Activated T-cell treated with anti-CD3 and anti-CD28 coated beads, Interleukin-2, amount 50 U/mL, for 24 hours (primary cell): ENCODE measurements at regions not wholly inside any gene's neighbourhood (a gene's known extent, or its start where the extent isn't known, plus 50 kb on each side); places are given as distances from the start of the nearest gene placed in this dataset.
A peak's percentile ranks its signal among the peaks of the same experiment; 100 is the strongest.

Experiments used
- DNase-seq: peaks from one replicate; pipeline ENCODE4 v3.0.0-alpha.2; 2020
- H3K27ac Mint-ChIP-seq: 2 replicates; pipeline ENCODE4 v1.8.0; 2020; ENCODE audit warnings: mild to moderate bottlenecking, mixed read lengths
- H3K27me3 Mint-ChIP-seq: 2 replicates; pipeline ENCODE4 v1.8.0; 2020; ENCODE audit warnings: mixed read lengths
- H3K36me3 Mint-ChIP-seq: 2 replicates; pipeline ENCODE4 v1.8.0; 2020; ENCODE audit warnings: low read depth, mixed read lengths
- H3K4me1 Mint-ChIP-seq: 2 replicates; pipeline ENCODE4 v1.8.0; 2020; ENCODE audit warnings: low read depth, mixed read lengths
- H3K4me3 Mint-ChIP-seq: 2 replicates; pipeline ENCODE4 v1.8.0; 2020; ENCODE audit warnings: mild to moderate bottlenecking, moderate library complexity, mixed read lengths
- H3K9me3 Mint-ChIP-seq: 2 replicates; pipeline ENCODE4 v1.8.0; 2020; ENCODE audit warnings: mixed read lengths

DNA sequence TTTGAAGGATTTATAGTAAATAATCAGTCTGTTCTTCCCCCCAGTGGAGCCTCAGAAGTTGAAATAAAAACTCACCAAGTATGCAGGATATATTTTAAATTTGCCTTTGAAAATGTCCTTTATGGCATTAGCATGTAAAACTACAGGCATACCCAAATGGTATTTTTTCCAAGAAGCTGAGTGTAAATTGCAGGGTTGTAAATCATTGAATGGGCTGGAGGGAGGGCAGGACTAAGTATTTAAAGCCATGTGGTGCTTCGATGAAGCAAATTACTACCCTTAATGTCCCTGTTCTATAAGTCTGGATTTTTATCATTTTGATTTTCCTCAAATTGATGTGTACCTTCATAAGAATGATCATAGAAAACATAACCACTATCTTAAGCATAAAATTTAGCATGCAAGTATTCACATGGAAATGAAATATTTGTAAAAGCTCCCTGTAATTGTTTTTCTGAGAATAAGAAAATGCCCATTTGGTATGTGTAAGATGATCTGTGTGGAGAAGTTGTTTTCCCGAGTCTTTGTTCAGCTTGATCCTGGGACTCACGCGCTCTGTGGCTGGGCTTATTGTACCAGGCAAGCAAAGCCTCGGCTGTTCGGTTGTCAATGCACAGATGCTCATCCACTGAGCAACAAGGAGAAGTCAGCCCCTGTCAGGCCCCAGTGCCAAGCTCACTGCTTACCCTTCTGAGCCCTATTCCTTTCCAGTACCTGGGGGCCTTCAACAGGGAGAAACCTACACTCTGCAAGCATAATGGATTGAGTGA, 66.7 kb downstream of the CD164 start:
- no peaks in the 10 kb centered on the region for H3K9me3 Mint-ChIP-seq
- no peaks in the 10 kb centered on the region for H3K36me3 Mint-ChIP-seq
- no peak overlapping the region for H3K27ac Mint-ChIP-seq
- no peak overlapping the region for H3K4me3 Mint-ChIP-seq
- H3K4me1 Mint-ChIP-seq: no peaks in the 10 kb centered on the region
- H3K27me3 Mint-ChIP-seq: peaks cover 3% of the 10 kb centered on the region
- no peak for DNase-seq

DNA sequence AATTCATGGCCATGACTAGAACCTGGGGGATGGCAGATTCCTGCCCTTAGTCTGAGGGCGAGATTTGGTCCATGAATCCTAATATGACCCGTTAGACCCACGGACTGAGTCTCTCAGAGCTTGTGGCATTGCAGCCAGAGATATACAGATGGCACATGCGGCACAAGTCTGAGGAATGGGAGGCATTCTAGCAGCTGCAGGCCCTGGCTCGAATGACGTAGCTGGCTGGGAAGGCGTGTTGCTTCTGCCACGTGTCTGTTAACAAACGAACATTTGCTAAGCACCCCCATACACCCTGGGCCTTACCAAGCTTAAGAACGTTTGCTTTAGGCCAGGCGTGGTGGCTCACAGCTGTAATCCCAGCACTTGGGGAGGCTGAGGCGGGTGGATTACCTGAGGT, 68.0 kb downstream of the CD164 start:
- H3K4me1 Mint-ChIP-seq: no peaks in the 10 kb centered on the region
- no peak overlapping the region for H3K4me3 Mint-ChIP-seq
- DNase-seq: no peak
- no peaks in the 10 kb centered on the region for H3K36me3 Mint-ChIP-seq
- H3K27ac Mint-ChIP-seq: no peak overlapping the region
- H3K9me3 Mint-ChIP-seq: no peaks in the 10 kb centered on the region
- H3K27me3 Mint-ChIP-seq: peaks cover 3% of the 10 kb centered on the region

DNA sequence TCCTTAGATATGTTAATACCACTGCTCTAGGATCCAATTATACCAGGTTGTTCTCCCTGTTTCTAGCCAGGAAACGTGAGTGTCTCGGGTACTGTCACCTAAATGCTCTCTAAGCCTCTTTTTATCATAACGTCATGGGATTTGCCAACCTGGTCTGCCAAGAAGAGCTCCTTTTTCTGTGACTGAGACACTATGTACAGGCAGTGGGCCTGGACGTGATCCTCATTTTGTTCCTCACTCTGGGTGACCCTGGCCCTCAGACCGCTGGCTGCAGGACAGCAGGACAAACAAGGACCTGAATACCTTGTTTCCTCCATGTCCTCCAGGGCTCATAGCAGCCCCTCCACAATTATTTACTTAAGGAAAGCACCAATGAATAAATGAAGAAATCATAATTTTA, 69.1 kb downstream of the CD164 start:
- peaks cover 3% of the 10 kb centered on the region for H3K27me3 Mint-ChIP-seq
- H3K4me1 Mint-ChIP-seq: peaks cover 1% of the 10 kb centered on the region
- no peak for DNase-seq
- no peak overlapping the region for H3K4me3 Mint-ChIP-seq
- no peaks in the 10 kb centered on the region for H3K9me3 Mint-ChIP-seq
- H3K27ac Mint-ChIP-seq: no peak overlapping the region
- H3K36me3 Mint-ChIP-seq: no peaks in the 10 kb centered on the region

DNA sequence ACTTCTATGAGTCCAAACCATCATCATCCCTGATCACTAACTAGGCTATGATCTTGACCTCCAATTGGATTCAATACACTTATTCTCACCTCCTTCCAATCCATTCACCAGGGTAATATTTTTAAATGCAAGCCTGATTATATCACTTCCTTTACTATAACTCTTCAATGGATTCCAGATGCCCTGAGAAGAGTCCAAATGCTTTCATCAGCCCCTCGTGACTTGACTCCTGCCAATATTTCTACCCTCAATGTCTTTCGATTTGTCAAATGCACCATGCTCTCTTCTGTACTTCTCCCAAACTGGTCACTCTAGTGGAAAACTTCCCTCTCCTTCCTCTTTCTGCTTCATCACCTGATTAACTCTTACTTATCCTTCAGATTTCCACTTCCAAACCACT, 70.8 kb downstream of the CD164 start:
- Mint-ChIP-seq H3K9me3 (no peaks in the 10 kb centered on the region), H3K27ac (no peak overlapping the region), H3K27me3 (peaks cover 3% of the 10 kb centered on the region), H3K4me3 (no peak overlapping the region), H3K4me1 (peaks cover 17% of the 10 kb centered on the region), H3K36me3 (no peaks in the 10 kb centered on the region)
- DNase-seq: no peak

DNA sequence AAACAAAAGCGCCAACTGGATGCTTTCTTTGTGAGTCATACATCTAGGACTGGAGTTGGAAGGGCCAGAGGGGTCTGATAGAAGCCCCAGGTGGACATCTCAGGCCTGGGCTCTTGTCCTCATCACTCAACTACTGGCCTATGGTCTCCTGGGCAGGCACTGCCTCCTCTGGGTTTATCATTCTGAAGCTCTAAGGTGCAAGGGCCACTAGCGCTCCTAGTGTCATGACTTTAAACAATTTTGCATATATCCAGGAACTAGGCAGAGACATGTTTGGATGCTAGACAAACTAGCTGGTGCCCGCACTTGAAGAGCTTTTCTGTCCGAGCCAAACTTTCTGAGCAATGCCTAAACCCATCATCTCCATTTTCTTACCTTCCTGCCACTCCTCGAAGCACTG, 72.3 kb downstream of the CD164 start:
- Mint-ChIP-seq H3K4me3 (no peak overlapping the region), H3K9me3 (no peaks in the 10 kb centered on the region), H3K4me1 (peaks cover 20% of the 10 kb centered on the region), H3K36me3 (no peaks in the 10 kb centered on the region), H3K27me3 (peaks cover 2% of the 10 kb centered on the region), H3K27ac (no peak overlapping the region)
- DNase-seq: no peak

DNA sequence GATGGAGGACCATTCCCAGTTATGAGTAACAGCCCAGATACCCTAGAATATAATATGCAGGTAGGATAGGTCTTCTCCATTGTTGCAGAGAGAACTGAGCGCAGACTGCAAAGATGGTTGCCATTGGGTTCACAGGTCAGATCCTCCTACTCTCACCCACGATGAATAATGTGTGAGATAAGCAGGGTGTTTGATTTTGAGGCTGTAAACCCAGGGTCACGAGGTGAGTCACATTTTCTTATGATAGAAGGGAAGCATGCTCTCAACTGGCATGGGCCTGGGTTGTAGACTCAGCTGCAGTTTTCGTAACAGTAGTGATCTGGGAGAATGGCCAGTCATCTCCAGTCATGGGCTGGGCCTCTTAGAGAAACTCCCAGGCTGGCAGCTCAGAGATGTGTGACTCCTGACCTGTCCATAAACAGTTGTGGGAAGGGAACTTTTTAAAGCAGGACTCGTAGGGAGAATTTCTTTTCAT, 74.2 kb downstream of the CD164 start:
- Mint-ChIP-seq H3K4me1 (peaks cover 32% of the 10 kb centered on the region), H3K27ac (peak overlapping the region; percentile 88), H3K4me3 (no peak overlapping the region), H3K27me3 (no peaks in the 10 kb centered on the region), H3K36me3 (no peaks in the 10 kb centered on the region), H3K9me3 (no peaks in the 10 kb centered on the region)
- no peak for DNase-seq

DNA sequence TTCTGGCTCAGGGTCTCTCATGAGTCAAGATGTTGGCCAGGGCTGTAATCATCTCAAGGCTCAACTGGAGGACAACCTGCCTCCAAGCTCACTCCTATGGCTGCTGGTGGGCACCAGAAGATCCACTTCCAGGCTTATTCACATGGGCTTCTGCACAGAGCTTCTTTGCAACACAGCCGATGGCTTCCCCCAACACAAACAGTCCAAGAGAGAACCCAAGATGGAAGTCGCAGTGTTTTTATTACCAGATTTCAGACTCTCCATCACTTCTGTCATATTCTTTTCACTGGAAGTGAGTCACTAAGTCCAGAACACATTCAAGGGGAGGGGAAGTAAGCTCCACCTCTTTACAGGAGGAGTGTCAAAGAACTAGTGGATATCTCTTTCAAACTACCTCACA, 75.5 kb downstream of the CD164 start:
- Mint-ChIP-seq H3K9me3 (no peaks in the 10 kb centered on the region), H3K4me3 (no peak overlapping the region), H3K4me1 (peaks cover 32% of the 10 kb centered on the region), H3K27me3 (no peaks in the 10 kb centered on the region), H3K36me3 (no peaks in the 10 kb centered on the region), H3K27ac (no peak overlapping the region)
- DNase-seq: no peak

DNA sequence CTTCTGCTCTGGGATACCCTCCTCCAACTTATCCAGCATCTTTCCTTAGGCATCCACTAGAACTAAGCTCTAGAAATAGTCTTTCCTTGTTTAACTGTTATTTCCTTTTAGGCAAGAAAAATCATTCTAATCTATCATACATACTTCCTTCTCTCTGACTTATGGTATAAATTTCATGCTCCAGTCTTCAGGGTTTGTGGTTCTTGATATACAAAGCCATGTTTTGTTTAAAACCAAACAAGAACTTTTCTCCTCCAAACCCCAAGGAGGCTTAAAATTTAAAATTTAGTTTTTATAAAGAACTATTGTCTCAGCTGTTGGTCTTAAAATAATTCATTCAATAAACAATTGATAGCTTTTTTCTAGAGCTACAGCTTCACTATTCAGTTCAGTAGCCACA, 77.2 kb downstream of the CD164 start:
- no peaks in the 10 kb centered on the region for H3K36me3 Mint-ChIP-seq
- no peak for DNase-seq
- H3K27ac Mint-ChIP-seq: no peak overlapping the region
- peaks cover 32% of the 10 kb centered on the region for H3K4me1 Mint-ChIP-seq
- H3K27me3 Mint-ChIP-seq: peaks cover 4% of the 10 kb centered on the region
- H3K4me3 Mint-ChIP-seq: no peak overlapping the region
- no peaks in the 10 kb centered on the region for H3K9me3 Mint-ChIP-seq

DNA sequence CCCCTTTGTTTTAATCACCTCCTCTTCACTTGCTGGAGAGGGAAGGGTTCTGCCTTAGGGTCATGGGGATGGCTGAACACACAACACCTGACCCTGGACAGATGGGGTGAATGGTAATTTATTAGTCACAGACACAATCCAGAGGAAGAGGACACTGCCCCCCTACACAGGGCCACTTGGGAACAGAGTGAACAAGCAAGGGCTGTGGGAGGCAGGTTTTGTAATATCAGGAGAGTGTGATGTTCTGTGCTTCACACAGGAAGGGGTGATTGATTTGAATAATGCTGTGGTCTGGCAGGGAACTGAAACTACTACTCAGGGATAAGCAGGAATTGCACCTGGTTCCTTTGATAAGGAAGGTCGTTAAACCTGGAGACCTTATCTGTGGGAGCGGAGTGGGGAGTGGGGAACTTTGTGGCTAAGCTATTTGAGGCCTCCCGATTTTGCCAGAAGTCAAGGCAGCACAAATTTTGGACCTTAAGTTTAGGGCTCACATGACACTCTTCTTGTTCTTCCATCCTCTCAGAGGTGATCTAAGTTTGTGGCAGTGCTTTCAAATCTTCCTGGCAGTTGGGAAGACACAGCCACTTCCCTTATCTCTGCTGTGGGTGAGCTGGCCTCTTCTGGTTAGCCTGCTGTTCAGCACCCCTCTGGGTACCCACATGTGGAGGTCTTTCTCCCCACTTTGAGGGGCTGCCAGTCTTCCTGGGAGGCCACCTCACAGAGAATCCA, 77.8 kb downstream of the CD164 start:
- Mint-ChIP-seq H3K4me3 (no peak overlapping the region), H3K27ac (peak overlapping the region; percentile 31), H3K4me1 (peaks cover 32% of the 10 kb centered on the region), H3K36me3 (no peaks in the 10 kb centered on the region), H3K27me3 (peaks cover 4% of the 10 kb centered on the region), H3K9me3 (no peaks in the 10 kb centered on the region)
- DNase-seq: no peak

DNA sequence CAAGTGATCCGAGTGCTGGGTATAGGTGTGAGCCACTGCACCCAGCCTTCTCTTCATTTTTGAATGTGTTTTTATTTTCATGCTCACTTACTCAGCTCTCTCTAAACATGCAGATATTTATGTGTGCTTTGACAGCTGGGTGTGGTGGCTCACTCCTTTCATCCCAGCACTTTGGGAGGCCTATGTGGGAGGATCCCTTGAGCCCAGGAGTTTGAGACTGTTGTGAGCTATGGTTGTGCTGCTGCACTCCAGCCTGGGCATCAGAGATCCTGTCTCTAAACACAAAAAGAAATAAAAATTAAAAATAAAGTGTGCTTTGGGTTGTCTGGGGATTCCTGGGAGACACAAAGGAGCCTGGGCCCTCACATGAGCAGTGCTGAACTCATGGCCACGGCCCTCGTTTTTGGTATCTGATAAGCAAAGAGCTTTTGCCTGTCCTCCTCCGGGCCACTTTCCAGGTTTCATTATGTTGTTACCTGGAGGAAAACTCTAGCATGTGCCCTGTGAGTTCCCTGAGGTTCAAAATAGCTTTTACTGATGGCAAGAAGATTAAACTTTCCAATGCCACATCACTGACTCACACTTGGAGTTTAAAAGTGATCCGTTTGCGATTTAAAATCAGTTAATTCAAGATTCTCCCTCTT, 78.5 kb downstream of the CD164 start:
- DNase-seq: no peak
- Mint-ChIP-seq H3K4me3 (no peak overlapping the region), H3K9me3 (no peaks in the 10 kb centered on the region), H3K4me1 (peaks cover 32% of the 10 kb centered on the region), H3K27me3 (peaks cover 4% of the 10 kb centered on the region), H3K36me3 (no peaks in the 10 kb centered on the region), H3K27ac (peak overlapping the region; percentile 31)

DNA sequence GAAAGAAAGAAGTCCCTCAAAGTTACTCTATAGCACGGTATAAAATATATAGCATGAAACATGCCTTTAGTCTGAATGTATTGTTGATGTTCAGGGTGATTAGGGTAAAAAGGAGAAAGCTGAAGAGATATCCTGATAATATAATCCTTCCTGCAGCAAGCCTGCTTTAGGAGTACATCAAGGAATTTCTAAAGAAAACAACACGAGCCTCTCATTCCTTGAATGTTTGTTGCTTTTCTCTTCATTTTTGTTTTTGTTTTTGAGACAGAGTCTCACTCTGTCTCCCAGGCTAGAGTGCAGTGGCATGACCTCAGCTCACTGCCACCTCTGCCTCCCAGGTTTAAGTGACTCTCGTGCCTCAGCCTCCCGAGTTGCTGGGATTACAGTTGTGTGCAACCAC, 79.1 kb downstream of the CD164 start:
- Mint-ChIP-seq H3K4me3 (no peak overlapping the region), H3K9me3 (no peaks in the 10 kb centered on the region), H3K4me1 (peaks cover 31% of the 10 kb centered on the region), H3K27ac (no peak overlapping the region), H3K27me3 (peaks cover 5% of the 10 kb centered on the region), H3K36me3 (no peaks in the 10 kb centered on the region)
- no peak for DNase-seq

DNA sequence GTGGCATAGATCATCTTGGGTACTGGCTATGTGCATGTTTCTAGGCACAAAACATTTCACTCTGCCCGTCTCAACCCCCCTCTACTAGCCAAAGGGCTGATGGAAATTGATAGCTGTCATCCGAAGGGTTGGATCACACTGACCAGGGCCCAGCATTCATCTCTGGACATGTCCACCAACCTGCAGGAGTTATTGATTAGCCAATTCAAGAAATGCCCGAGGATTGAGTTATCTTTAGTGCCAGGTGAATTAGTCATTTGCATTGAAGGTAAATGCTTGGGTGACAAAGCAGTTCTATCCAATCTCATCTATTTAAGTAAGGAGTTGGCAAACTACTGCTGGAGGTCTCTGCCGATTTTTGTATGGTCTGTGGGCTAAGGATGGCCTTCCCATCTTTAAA, 80.1 kb downstream of the CD164 start:
- H3K27ac Mint-ChIP-seq: no peak overlapping the region
- H3K4me1 Mint-ChIP-seq: peaks cover 21% of the 10 kb centered on the region
- H3K36me3 Mint-ChIP-seq: no peaks in the 10 kb centered on the region

DNA sequence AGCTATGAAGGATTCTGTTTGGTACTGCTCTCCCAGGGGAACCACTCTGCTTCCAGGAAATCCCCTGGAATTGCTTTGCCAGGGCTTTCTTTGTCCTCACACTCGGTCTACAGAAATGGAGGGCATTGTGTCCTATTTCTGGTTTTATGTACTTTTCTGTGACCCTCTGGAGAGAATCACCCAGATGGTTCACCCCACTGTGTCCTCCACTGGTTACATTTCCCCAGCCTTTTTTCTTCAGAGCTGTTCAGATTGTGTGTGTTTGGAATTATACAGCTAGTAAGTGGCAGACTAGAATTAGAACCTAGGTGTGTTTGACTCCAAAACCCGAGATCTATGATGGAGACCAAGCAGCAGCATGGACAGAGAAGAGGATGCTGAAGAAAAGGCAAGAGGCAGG, 80.8 kb downstream of the CD164 start:
- Mint-ChIP-seq H3K4me3 (no peak overlapping the region), H3K9me3 (no peaks in the 10 kb centered on the region), H3K27ac (no peak overlapping the region), H3K4me1 (peaks cover 14% of the 10 kb centered on the region), H3K36me3 (no peaks in the 10 kb centered on the region), H3K27me3 (peaks cover 11% of the 10 kb centered on the region)
- DNase-seq: no peak

More for the DNA sequence above, 80.1 kb downstream of the CD164 start:
- Mint-ChIP-seq H3K27me3 (peaks cover 7% of the 10 kb centered on the region), H3K9me3 (no peaks in the 10 kb centered on the region), H3K4me3 (no peak overlapping the region)
- DNase-seq: no peak

DNA sequence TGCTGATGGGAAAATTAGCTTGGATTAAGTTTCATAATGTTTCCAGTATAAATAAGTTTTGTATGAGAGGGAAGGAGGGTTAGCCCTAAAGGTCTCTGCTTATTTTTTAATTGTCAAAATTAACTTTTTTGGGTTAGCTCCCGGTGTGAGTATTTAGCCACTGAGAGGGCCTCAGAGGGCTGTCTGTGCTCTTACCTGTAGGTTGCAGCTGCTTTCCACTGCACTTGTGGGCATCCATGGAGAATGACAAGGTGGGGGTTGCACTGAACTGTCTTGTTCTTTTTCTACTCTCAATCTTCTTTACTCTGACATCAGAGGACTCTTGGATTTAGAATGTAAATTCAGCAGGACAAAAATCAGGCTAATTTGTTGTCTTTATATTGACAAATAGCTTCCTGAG, 81.4 kb downstream of the CD164 start:
- Mint-ChIP-seq H3K36me3 (no peaks in the 10 kb centered on the region), H3K27ac (no peak overlapping the region), H3K9me3 (no peaks in the 10 kb centered on the region), H3K4me3 (no peak overlapping the region), H3K4me1 (peaks cover 12% of the 10 kb centered on the region), H3K27me3 (peaks cover 11% of the 10 kb centered on the region)
- DNase-seq: no peak
